CD4-positive, alpha-beta T cell (primary cell): ENCODE measurements at regions not wholly inside any gene's neighbourhood (a gene's known extent, or its start where the extent isn't known, plus 50 kb on each side); places are given as distances from the start of the nearest gene placed in this dataset.

Experiments used
- ATAC-seq: fragments of 200-7000 bp; cut with Tn5 transposase; one replicate; pipeline ENCODE4 v1.10.0; 2022; ENCODE audit warnings: mild to moderate bottlenecking; ENCODE audit not compliant: poor library complexity
- CTCF ChIA-PET: fragments of 350-600 bp; sonication (Branson Sonifier 250); formaldehyde crosslinking; loops from one replicate; lab custom pipeline; 2021; ENCODE audit warnings: antibody characterized with exemption, inconsistent platforms; lab: Charles Lee
- POLR2A ChIA-PET: fragments of 350-600 bp; sonication (Branson Sonifier 250); formaldehyde crosslinking; loops from one replicate; lab custom pipeline; 2021; ENCODE audit warnings: antibody characterized with exemption, inconsistent platforms; lab: Charles Lee
- DNase-seq, 14 experiments: peaks; one replicate each; pipeline ENCODE4 v3.0.0-alpha.2; 2013 to 2020; ENCODE audit warnings: mixed read lengths in 2 of 14
- H3K27ac ChIP-seq, 2 donors: one replicate each; pipeline versions ENCODE4 v1.5.1 to v1.7.0; 2013; ENCODE audit warnings: low read length in 2 of 2, low read depth in 1 of 2, mild to moderate bottlenecking in 1 of 2
- H3K27me3 ChIP-seq, 2 experiments: 1 replicate in 1 of 2; 2 replicates in 1 of 2; pipeline versions ENCODE4 v1.6.1 to v1.7.0; 2013; ENCODE audit warnings: low read length in 2 of 2, control low read depth in 1 of 2, mild to moderate bottlenecking in 1 of 2, moderate library complexity in 1 of 2; ENCODE audit not compliant: insufficient read depth in 2 of 2, control insufficient read depth in 1 of 2
- H3K36me3 ChIP-seq: one replicate; pipeline ENCODE4 v1.6.1; 2013; ENCODE audit warnings: low read length, control low read depth; ENCODE audit not compliant: insufficient read depth
- H3K4me1 ChIP-seq: one replicate; pipeline ENCODE4 v1.6.1; 2013; ENCODE audit warnings: low read length, control low read depth; ENCODE audit not compliant: insufficient read depth
- H3K4me3 ChIP-seq: one replicate; pipeline ENCODE4 v1.5.1; 2013; ENCODE audit warnings: mild to moderate bottlenecking, low read length, moderate library complexity
- H3K9me3 ChIP-seq, 2 experiments: 1 replicate in 1 of 2; 2 replicates in 1 of 2; pipeline versions ENCODE4 v1.6.1 to v1.7.0; 2013; ENCODE audit warnings: low read length in 2 of 2, mild to moderate bottlenecking in 2 of 2, control low read depth in 1 of 2, moderate library complexity in 1 of 2; ENCODE audit not compliant: control insufficient read depth in 1 of 2, insufficient read depth in 1 of 2
- H3K27ac Mint-ChIP-seq: one replicate; pipeline ENCODE4 v1.8.0; 2020; ENCODE audit warnings: mixed read lengths
- H3K27me3 Mint-ChIP-seq: one replicate; pipeline ENCODE4 v1.8.0; 2021; ENCODE audit warnings: mixed read lengths
- H3K36me3 Mint-ChIP-seq: one replicate; pipeline ENCODE4 v1.8.0; 2021; ENCODE audit warnings: low read depth, mixed read lengths
- H3K4me1 Mint-ChIP-seq: one replicate; pipeline ENCODE4 v1.8.0; 2021; ENCODE audit warnings: low read depth, mixed read lengths
- H3K4me3 Mint-ChIP-seq: one replicate; pipeline ENCODE4 v1.8.0; 2020; ENCODE audit warnings: mild to moderate bottlenecking, mixed read lengths
- H3K9me3 Mint-ChIP-seq: one replicate; pipeline ENCODE4 v1.8.0; 2020; ENCODE audit warnings: mixed read lengths
- CTCF ChIP-seq: fragments of 200-600 bp; IDR thresholded peaks from one replicate; pipeline ENCODE4 v1.8.0; 2022; ENCODE audit warnings: antibody characterized with exemption, mild to moderate bottlenecking
- intact Hi-C, 2 experiments: fragments of 100-400 bp; cut with DNase I in 1 of 2; cut with micrococcal nuclease in 1 of 2; formaldehyde crosslinking; loops; one replicate each; pipeline versions ENCODE4 v1.15.1 to v1.9.0; 2023 to 2025; cut with DNase I, micrococcal nuclease

DNA sequence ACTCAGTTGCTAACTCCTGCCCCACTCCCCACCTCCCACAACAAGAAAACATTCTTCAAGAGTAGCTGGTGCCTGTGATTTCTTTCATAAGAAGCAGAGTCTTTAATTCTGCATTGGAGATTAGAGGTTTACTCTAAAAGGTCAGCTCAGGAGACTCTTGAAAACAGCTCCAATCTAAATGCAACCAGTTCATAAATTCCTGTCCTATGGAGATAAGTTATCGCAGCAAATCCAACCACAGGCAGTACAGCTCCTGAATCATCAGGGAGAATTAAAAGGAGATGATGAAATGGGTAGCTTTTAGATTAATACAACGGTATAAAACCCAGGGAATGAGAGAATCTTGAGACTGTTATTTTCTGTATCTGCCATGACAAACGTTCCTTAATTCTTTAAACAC lies 130.7 kb downstream of the SOCS6 start:
- no peaks in the 10 kb centered on the region for H3K9me3 ChIP-seq
- intact Hi-C loops = no loop called here
- CTCF ChIA-PET = no interaction called here

DNA sequence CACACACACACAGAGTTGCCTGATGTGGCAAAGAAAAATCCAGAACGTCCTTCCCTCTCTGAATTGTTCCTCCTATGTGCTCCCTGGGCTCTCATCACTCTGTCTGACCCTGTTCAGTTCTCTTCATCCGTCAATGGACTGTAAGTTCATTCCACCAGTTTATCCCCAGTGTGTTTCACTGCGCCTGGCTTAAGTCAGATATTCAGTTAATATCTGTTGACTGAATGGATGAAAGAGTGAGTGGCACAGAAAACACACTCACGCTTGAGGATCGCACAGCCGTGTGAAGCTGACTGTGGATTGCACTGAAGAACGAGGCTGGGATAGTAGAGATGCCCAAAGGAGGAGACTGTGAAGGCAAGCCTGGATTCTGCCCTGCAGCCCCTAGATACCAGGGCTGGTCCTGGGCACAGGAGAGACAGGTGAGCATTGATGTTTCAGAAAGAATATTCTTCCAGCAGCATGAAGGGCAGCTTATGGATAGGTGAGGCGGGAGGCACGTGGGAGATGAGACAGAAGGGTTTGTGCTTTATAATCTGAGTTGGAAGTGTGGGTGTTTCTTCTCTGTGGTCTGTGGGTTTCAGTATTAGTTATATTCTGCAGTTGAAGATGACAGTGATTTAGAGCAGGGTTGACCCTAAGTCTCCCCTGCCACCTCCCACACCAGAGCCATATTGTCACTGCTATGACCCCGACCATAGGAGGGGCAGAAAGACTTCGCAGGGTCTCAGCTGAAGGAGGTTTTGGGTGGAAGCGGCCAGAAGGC lies 129.9 kb downstream of the SOCS6 start:
- ATAC-seq = no peak
- CTCF ChIA-PET = interaction anchor here (1.3 kb wide), 1 partner anchor 15 kb away, joined by 3 read pairs; no protein-coding TSS in a partner anchor
- intact Hi-C loops = no loop called here
- Histone ChIP-seq H3K27ac (no peak overlapping the region), H3K4me1 (peaks cover 2% of the 10 kb centered on the region), H3K4me3 (no peak overlapping the region), H3K36me3 (no peaks in the 10 kb centered on the region), H3K27me3 (no peaks in the 10 kb centered on the region), H3K9me3 (no peaks in the 10 kb centered on the region)
- DNase-seq = no peak
- no peaks in the 10 kb centered on the region for H3K9me3 Mint-ChIP-seq
- H3K27ac Mint-ChIP-seq = no peak overlapping the region
- POLR2A ChIA-PET = no interaction called here
- H3K4me3 Mint-ChIP-seq = no peak overlapping the region
- no peak for TF ChIP-seq CTCF
- H3K36me3 Mint-ChIP-seq = no peaks in the 10 kb centered on the region
- H3K27me3 Mint-ChIP-seq = peaks cover 4% of the 10 kb centered on the region
- H3K4me1 Mint-ChIP-seq = no peaks in the 10 kb centered on the region

More for the DNA sequence above, 130.7 kb downstream of the SOCS6 start:
- Mint-ChIP-seq H3K4me1 (no peaks in the 10 kb centered on the region), H3K4me3 (no peak overlapping the region), H3K27me3 (peaks cover 6% of the 10 kb centered on the region), H3K36me3 (no peaks in the 10 kb centered on the region), H3K27ac (no peak overlapping the region), H3K9me3 (no peaks in the 10 kb centered on the region)
- no peak for TF ChIP-seq CTCF
- no peak for ATAC-seq
- no peaks in the 10 kb centered on the region for H3K27me3 ChIP-seq
- no peak overlapping the region for H3K4me3 ChIP-seq
- H3K27ac ChIP-seq = no peak overlapping the region
- peaks cover 2% of the 10 kb centered on the region for H3K4me1 ChIP-seq
- no peaks in the 10 kb centered on the region for H3K36me3 ChIP-seq
- DNase-seq = no peak
- POLR2A ChIA-PET = no interaction called here

- ChIA-PET CTCF (interaction anchor here (1.3 kb wide), 1 partner anchor 16 kb away, joined by 3 read pairs; no protein-coding TSS in a partner anchor), POLR2A (no interaction called here)
- Histone ChIP-seq H3K4me1 (no peaks in the 10 kb centered on the region), H3K27me3 (no peaks in the 10 kb centered on the region), H3K27ac (no peak overlapping the region), H3K4me3 (no peak overlapping the region), H3K9me3 (no peaks in the 10 kb centered on the region), H3K36me3 (no peaks in the 10 kb centered on the region)
- DNase-seq = no peak
- H3K4me1 Mint-ChIP-seq = no peaks in the 10 kb centered on the region
- ATAC-seq = no peak
- intact Hi-C loops = no loop called here
- H3K36me3 Mint-ChIP-seq = no peaks in the 10 kb centered on the region
- H3K27ac Mint-ChIP-seq = no peak overlapping the region
- TF ChIP-seq CTCF = no peak
- H3K9me3 Mint-ChIP-seq = no peaks in the 10 kb centered on the region
- H3K27me3 Mint-ChIP-seq = peaks cover 6% of the 10 kb centered on the region
- H3K4me3 Mint-ChIP-seq = no peak overlapping the region
These were observed 129.0 kb downstream of the SOCS6 start for GRCh38 chr18:70417847-70418246.
